Naive thymus-derived CD8-positive, alpha-beta T cell (primary cell): ENCODE measurements at regions not wholly inside any gene's neighbourhood (a gene's known extent, or its start where the extent isn't known, plus 50 kb on each side); places are given as distances from the start of the nearest gene placed in this dataset.
A peak's percentile ranks its signal among the peaks of the same experiment; 100 is the strongest.

ENCODE experiments used
- ATAC-seq, 2 donors: fragments of 150-1000 bp; cut with Tn5 transposase in 1 of 2; sonication (Bioruptor Pico), chemical (Tn5 transposase) in 1 of 2; 1 replicate in 1 of 2; 2 replicates in 1 of 2; pipeline ENCODE4 v1.10.0; 2021; ENCODE audit warnings: mild to moderate bottlenecking in 2 of 2, moderate library complexity in 2 of 2
- POLR2A ChIA-PET: fragments of 350-600 bp; sonication (Branson Sonifier 250); formaldehyde crosslinking; loops from one replicate; lab custom pipeline; 2021; ENCODE audit warnings: antibody characterized with exemption; lab: Charles Lee
- DNase-seq, 10 donors: peaks; one replicate each; pipeline versions ENCODE4 v3.0.0 to v3.0.0-alpha.2; 2020 to 2022
- H3K27ac Mint-ChIP-seq, 10 donors: one replicate each; pipeline ENCODE4 v1.8.0; 2020 to 2022; ENCODE audit warnings: mild to moderate bottlenecking in 10 of 10, mixed read lengths in 10 of 10, moderate library complexity in 4 of 10, inconsistent platforms in 1 of 10
- H3K27me3 Mint-ChIP-seq, 5 donors: one replicate each; pipeline ENCODE4 v1.8.0; 2021 to 2022; ENCODE audit warnings: mixed read lengths in 5 of 5
- H3K36me3 Mint-ChIP-seq, 3 donors: one replicate each; pipeline ENCODE4 v1.8.0; 2020 to 2022; ENCODE audit warnings: mixed read lengths in 3 of 3, mild to moderate bottlenecking in 2 of 3, inconsistent platforms in 1 of 3
- H3K4me1 Mint-ChIP-seq, 4 donors: one replicate each; pipeline ENCODE4 v1.8.0; 2021 to 2022; ENCODE audit warnings: mixed read lengths in 4 of 4
- H3K4me3 Mint-ChIP-seq, 10 donors: one replicate each; pipeline ENCODE4 v1.8.0; 2020 to 2022; ENCODE audit warnings: mild to moderate bottlenecking in 10 of 10, mixed read lengths in 10 of 10, moderate library complexity in 6 of 10, inconsistent platforms in 1 of 10
- H3K9me3 Mint-ChIP-seq, 9 donors: one replicate each; pipeline ENCODE4 v1.8.0; 2020 to 2022; ENCODE audit warnings: mixed read lengths in 9 of 9, mild to moderate bottlenecking in 3 of 9, inconsistent platforms in 1 of 9, moderate library complexity in 1 of 9

DNA sequence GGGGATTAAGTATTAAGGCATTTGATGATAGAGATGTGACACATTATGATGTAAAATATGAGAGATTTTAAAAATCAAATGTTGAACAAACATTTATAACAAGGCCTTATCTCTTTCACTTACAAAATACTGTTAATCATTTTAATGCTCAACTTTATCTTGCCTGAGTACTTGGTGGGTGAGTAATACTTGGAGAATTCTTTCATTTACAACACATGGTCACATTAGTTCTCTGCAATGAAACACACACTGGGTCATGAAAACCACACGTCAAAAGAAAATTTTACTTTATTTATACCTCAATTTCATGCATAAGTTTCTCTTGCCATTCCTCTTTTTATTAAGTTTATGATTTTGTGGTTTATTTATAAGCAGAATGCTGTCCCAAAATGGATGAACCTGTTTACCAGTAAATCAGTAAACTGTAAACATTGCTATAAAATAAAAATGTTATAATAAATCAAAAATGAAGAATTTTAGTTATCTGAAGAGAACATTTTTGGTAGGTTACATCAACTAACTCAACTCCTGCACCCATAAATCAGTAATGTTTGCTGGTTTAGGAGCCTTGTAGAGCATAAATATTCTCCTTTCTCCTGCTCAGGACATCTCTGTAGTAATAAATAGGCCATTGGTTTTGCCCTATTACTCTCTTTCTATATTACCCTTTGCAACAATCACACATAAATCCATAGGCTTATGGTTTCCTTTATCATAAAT, 233.5 kb upstream of the NLGN4Y start:
- ATAC-seq (no peak), DNase-seq (no peak)
- Mint-ChIP-seq H3K27ac (no peak overlapping the region), H3K36me3 (no peaks in the 10 kb centered on the region), H3K27me3 (no peaks in the 10 kb centered on the region), H3K9me3 (peaks cover 0 to 3% (median 0%) of the 10 kb centered on the region in 9 donors), H3K4me3 (no peak overlapping the region), H3K4me1 (no peaks in the 10 kb centered on the region)
- POLR2A ChIA-PET, result no interaction called here

DNA sequence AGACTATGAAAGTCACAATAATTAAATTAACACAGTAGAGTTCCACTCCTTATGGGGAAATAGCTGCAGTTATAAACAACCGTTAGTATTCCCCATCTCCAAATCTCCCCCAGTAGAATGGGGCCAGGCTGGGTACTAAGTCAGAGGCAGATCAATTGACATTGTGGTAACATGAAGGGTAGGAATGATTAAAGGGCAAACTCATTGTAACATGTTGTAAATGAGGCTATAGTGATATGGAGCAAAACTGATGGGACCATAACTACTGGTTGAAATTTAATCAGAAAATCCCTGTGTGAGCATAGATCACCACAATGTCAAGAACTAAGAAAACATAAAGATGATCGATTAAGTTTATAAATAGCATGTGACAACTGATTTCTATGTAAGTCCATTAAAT, 231.9 kb upstream of the NLGN4Y start:
- H3K27me3 Mint-ChIP-seq, result no peaks in the 10 kb centered on the region
- H3K4me1 Mint-ChIP-seq, result no peaks in the 10 kb centered on the region
- no peaks in the 10 kb centered on the region for H3K36me3 Mint-ChIP-seq
- DNase-seq, result no peak
- H3K9me3 Mint-ChIP-seq, result peaks cover 0 to 3% (median 0%) of the 10 kb centered on the region in 9 donors
- POLR2A ChIA-PET, result no interaction called here
- no peak for ATAC-seq
- no peak overlapping the region for H3K4me3 Mint-ChIP-seq
- no peak overlapping the region for H3K27ac Mint-ChIP-seq

DNA sequence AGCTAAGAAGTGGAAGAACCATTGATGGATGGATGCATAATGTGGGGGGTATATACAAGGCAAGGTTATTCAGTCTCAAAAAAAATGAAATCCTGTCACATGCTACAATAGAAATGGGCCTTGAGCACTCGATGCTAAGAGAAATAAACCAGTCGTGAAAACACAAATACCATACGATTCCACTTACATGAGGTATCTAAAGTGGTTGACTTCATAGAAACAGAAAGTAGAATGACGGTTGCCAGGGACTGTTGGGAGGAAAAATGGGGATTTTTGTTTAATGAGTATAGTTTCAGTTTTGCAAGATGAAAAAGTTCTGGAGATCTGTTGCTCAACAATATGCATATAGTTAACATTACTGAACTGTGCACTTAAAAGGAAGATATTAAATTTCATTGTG, 223.6 kb upstream of the NLGN4Y start:
- peak in 1 of 2 donors; percentile 36 for ATAC-seq
- Mint-ChIP-seq H3K36me3 (no peaks in the 10 kb centered on the region), H3K9me3 (no peaks in the 10 kb centered on the region)

DNA sequence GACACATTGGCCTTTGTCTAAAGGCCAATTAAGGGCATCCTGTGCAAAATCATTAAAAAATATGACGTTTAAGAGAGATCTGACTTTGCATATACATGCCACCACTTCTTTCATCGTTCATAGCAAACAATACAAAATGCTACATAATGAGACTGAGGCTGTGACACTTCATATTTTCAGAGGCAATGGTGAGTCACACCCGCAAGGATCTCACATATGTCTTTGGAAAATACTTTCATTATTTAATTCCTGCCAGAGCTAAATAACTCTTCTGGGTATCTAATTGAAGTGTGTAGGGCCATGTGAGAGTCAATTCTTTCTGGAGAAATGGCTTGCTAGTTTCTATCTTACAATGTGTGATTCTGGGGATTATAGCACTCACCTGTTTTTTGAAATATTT, 222.8 kb upstream of the NLGN4Y start:
- no peak for DNase-seq

More for the DNA sequence above, 223.6 kb upstream of the NLGN4Y start:
- Mint-ChIP-seq H3K27me3 (no peaks in the 10 kb centered on the region), H3K4me3 (peak overlapping the region in 1 of 10 donors; percentile 53), H3K4me1 (peaks cover 3 to 10% (median 5%) of the 10 kb centered on the region in 4 donors), H3K27ac (no peak overlapping the region)
- POLR2A ChIA-PET, result no interaction called here
- DNase-seq, result no peak

DNA sequence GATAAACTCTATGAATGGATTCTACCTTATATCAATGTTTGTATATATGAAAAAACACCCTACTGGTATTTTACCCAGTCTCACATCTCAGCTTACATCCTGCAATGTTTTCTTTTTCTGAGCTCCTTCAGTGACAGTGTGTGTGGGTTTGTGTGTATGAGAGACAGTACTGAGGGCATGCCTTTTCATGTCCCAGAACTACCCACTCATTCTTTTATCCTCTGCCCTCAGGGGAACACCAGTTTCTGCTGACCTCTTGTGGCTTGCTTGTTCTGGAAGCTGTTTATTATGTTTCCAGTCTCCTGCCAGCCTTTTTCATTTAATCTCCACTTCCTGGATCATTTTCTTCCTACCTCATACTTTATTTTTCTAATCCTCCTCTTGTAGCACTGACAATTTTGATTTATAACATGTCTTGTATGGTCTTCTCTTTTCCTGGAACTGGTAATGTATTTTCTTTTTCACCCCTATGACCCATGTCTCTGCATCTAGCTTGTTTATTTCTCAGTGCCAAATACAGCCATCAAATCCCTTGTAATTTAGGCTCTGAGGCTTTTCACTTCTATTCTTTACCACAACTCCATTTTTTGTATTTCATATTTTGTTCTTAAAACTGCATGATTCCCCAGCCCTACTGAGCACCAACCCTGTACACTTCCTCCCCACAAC, 195.5 kb upstream of the NLGN4Y start:
- Mint-ChIP-seq H3K36me3 (no peaks in the 10 kb centered on the region), H3K4me3 (no peak overlapping the region), H3K4me1 (peaks cover 7 to 11% (median 8%) of the 10 kb centered on the region in 4 donors), H3K27ac (peak overlapping the region in 2 of 10 donors; percentile 9 to 42), H3K9me3 (no peaks in the 10 kb centered on the region), H3K27me3 (no peaks in the 10 kb centered on the region)
- no peak for DNase-seq
- peak in 1 of 2 donors; percentile 47 for ATAC-seq
- POLR2A ChIA-PET, result no interaction called here

More for the DNA sequence above, 222.8 kb upstream of the NLGN4Y start:
- H3K27me3 Mint-ChIP-seq, result no peaks in the 10 kb centered on the region
- ATAC-seq, result no peak
- no peak overlapping the region for H3K27ac Mint-ChIP-seq
- H3K4me3 Mint-ChIP-seq, result no peak overlapping the region
- POLR2A ChIA-PET, result no interaction called here
- no peaks in the 10 kb centered on the region for H3K36me3 Mint-ChIP-seq
- H3K9me3 Mint-ChIP-seq, result no peaks in the 10 kb centered on the region
- H3K4me1 Mint-ChIP-seq, result peaks cover 3 to 10% (median 5%) of the 10 kb centered on the region in 4 donors

DNA sequence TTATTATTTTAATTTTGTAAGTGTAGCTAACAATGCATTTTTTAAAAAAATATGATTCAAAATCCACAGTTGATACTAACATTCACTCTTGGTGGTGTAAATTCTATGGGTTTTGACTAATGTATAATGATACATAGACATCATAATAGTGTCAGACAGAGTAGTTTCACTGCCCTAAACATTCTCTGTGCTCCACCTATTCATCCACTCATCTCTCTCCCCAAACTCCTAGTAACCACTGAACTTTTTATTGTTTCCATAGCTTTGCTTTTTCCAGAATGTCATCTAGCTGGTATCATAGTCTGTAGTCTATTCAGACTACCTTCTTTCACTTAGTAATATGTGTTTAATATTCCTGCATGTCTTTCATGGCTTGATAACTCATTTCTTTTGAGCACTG, 194.0 kb upstream of the NLGN4Y start:
- H3K27ac Mint-ChIP-seq, result no peak overlapping the region
- ATAC-seq (no peak), DNase-seq (no peak)
- no peaks in the 10 kb centered on the region for H3K9me3 Mint-ChIP-seq
- peaks cover 7 to 11% (median 8%) of the 10 kb centered on the region in 4 donors for H3K4me1 Mint-ChIP-seq
- H3K27me3 Mint-ChIP-seq, result no peaks in the 10 kb centered on the region
- POLR2A ChIA-PET, result no interaction called here
- H3K36me3 Mint-ChIP-seq, result no peaks in the 10 kb centered on the region
- no peak overlapping the region for H3K4me3 Mint-ChIP-seq

DNA sequence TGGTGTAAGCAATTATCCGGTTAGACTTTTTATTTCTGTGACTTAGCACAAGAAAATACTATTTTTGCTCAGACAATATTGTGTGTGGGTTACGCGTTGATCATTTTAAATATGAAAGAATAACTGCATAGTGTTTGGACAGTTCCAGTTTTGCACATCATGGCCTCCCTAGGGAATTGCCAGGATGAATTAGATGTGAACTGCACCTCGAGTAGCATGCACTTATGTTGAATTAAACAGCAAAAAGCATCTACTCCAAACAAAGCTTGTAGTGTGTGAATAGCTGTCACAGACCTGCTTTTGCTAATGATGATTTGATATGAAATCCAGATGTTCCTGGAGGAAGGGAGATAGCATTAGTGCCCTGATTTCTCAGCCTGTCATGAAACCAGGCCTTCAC, 184.8 kb upstream of the NLGN4Y start:
- H3K9me3 Mint-ChIP-seq, result peaks cover 0 to 4% (median 0%) of the 10 kb centered on the region in 9 donors
- no peaks in the 10 kb centered on the region for H3K27me3 Mint-ChIP-seq
- H3K27ac Mint-ChIP-seq, result peak overlapping the region in 2 of 10 donors; percentile 25 to 87
- H3K4me1 Mint-ChIP-seq, result peaks cover 21 to 28% (median 25%) of the 10 kb centered on the region in 4 donors
- no peaks in the 10 kb centered on the region for H3K36me3 Mint-ChIP-seq
- ATAC-seq, result no peak
- POLR2A ChIA-PET, result no interaction called here
- H3K4me3 Mint-ChIP-seq, result no peak overlapping the region
- no peak for DNase-seq

DNA sequence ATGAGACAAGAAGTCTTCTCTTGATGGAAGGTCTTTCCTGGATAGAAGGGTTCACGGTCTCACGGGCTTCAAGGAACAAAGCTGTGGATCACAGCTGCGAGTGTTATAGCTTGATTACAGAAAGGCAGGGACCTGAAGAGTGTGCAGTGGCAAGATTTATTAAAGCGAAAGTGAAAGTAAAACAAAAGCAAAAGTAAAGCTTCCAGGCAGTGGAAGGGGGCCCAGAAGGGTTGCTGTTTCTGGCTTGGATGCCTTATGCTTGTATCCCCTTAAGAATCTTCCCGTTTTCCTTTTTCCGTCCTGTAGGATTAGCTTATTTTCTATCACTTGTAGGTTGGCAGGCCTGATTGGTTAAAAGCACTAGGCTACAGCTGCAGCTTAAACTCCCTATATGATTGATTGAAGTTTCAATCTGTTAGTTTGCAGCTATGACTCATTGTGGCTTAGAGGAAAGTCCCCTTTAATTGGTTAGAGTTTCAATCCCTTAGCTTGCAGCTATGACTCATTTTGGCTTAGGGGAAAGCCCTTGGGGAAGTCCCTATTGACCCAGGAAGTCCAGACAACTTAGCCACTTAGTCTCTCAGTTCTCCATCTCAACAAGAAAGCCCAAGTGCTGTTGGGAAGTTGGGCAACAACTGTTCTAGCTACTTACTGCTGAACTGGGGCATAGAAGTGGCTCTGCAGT, 183.7 kb upstream of the NLGN4Y start:
- POLR2A ChIA-PET, result interaction anchor here (0.5 kb wide), 1 partner anchor 590 kb away, joined by 3 read pairs; no protein-coding TSS in a partner anchor

DNA sequence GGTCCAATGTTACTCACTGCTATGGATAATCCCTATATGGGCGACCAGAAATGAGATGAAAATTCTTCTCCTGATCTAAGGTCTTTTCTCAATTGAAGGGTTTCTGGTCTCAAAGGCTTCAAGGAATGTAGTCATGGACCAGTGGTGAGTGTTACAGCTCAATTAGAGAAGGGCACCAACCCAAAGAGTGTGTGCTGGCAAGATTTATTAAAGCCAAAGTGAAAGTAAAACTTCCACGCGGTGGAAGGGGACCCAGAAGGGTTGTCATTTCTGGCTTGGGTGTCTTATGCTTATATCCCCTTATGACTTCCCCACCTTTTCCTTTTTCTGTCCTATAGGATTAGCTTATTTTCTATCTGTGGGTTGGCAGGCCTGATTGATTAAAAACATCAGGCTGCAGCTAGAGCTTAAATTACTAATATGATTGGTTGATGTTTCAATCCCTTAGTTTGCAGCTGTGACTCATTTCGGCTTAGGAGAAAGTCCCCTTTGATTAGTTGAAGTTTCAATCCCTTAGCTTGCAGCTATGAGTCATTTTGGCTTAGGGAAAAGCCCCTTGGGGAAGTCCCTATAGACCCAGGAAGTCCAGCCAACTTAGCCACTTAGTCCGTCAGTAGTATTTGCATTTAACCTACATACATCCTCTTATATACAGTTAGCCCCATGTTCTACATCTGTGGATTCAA, 179.5 kb upstream of the NLGN4Y start:
- Mint-ChIP-seq H3K36me3 (no peaks in the 10 kb centered on the region), H3K27me3 (no peaks in the 10 kb centered on the region), H3K9me3 (peaks cover 0 to 4% (median 0%) of the 10 kb centered on the region in 9 donors), H3K4me1 (peaks cover 24 to 45% (median 26%) of the 10 kb centered on the region in 4 donors), H3K4me3 (peak overlapping the region in 6 of 10 donors; percentile 55 to 76 (median 67)), H3K27ac (peak overlapping the region in 5 of 10 donors; percentile 34 to 87 (median 74))
- POLR2A ChIA-PET, result no interaction called here
- ATAC-seq (peak; percentile 45 to 51), DNase-seq (no peak)

More for the DNA sequence above, 183.7 kb upstream of the NLGN4Y start:
- DNase-seq, result peak in 2 of 10 donors; percentile 5 to 57
- Mint-ChIP-seq H3K27ac (peak overlapping the region in 5 of 10 donors; percentile 25 to 88 (median 82)), H3K9me3 (peaks cover 0 to 4% (median 0%) of the 10 kb centered on the region in 9 donors), H3K27me3 (no peaks in the 10 kb centered on the region), H3K4me3 (peak overlapping the region in 6 of 10 donors; percentile 48 to 73 (median 60)), H3K4me1 (peaks cover 24 to 38% (median 28%) of the 10 kb centered on the region in 4 donors), H3K36me3 (no peaks in the 10 kb centered on the region)
- peak; percentile 69 to 70 for ATAC-seq

DNA sequence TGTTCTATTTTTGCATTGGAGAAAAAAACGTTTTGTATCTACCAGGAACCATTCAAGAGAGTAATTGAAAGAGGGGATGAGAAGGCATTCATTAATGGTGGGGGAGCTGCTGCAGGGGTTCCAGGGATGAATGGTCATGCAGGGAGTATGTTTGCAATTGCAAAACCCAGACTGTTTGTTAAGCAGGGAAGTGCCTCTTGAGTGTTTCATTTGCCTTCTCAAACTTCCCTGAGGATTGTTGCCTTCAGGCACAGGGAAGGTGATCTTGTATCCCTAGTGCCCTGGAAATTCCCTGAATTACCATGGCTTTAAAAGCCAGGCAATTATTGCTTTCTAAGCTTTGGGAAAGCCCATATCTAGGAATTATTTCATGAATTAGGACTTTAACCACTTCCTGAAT, 172.7 kb upstream of the NLGN4Y start:
- Mint-ChIP-seq H3K27me3 (peaks cover 0 to 7% (median 0%) of the 10 kb centered on the region in 5 donors), H3K27ac (no peak overlapping the region), H3K36me3 (no peaks in the 10 kb centered on the region), H3K4me3 (no peak overlapping the region), H3K4me1 (peaks cover 0 to 6% (median 1%) of the 10 kb centered on the region in 4 donors), H3K9me3 (peaks cover 0 to 11% (median 0%) of the 10 kb centered on the region in 9 donors)
- ATAC-seq (no peak), DNase-seq (no peak)
- POLR2A ChIA-PET, result no interaction called here

DNA sequence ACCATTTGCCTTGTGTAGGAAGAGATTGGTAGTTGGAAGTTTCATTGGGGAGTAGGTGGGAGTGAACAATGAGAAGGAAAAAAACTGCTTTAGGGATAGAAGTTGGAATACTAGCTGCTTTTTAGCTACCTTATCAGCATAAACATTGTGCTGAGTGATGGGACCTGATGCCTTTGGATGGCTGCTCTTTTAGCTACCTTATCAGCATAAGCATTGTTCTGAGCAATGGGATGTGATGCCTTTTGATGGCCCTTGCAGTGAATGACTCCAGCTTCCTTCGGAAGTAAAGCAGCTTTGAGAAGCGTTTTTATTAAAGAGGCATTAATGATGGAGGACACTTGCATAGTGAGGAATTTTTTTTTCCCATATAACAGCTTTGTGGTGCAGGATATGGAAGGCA, 168.2 kb upstream of the NLGN4Y start:
- POLR2A ChIA-PET, result no interaction called here
- no peaks in the 10 kb centered on the region for H3K36me3 Mint-ChIP-seq
- peaks cover 0 to 3% (median 0%) of the 10 kb centered on the region in 4 donors for H3K4me1 Mint-ChIP-seq
- no peak overlapping the region for H3K4me3 Mint-ChIP-seq
- H3K27me3 Mint-ChIP-seq, result peaks cover 2 to 29% (median 5%) of the 10 kb centered on the region in 5 donors
- peaks cover 0 to 37% (median 0%) of the 10 kb centered on the region in 9 donors for H3K9me3 Mint-ChIP-seq
- ATAC-seq (no peak), DNase-seq (no peak)
- H3K27ac Mint-ChIP-seq, result no peak overlapping the region

DNA sequence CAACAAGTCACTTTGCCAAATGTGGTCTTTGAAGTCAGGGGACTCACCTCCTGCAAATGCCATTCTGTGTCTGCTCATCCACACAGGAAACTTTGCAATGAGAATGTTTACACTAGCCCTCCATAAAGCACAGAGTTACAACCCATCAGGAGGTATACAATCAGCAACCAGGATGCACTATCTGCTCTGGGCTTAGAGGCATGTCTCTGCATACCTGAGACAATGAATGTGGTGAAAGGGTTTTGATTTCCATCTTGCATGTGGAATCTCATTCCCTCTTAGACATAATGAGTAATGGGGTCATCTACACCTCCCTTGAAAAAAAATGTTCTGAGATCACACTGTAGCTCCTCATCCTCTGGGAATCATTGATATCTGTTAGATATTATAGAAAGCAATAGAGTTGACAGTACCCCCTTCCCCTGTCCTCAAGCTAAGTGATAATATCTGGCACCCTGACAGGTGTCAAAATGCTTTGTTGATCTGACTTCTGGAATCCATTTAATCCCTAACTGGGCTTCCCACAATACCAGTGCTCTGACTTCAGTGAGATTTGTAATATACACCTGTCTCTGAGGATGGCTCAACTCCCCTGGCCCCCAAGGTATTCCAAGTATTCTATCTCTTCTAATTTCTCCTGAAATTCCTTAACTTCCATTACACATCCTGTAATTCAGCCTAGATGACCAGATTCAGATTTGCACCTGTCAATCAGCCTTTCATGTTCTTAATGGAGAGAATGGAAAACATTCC, 163.4 kb upstream of the NLGN4Y start:
- no peak for DNase-seq
- no peaks in the 10 kb centered on the region for H3K36me3 Mint-ChIP-seq
- H3K27ac Mint-ChIP-seq, result no peak overlapping the region
- peaks cover 0 to 33% (median 0%) of the 10 kb centered on the region in 9 donors for H3K9me3 Mint-ChIP-seq
- H3K4me1 Mint-ChIP-seq, result peaks cover 0 to 3% (median 0%) of the 10 kb centered on the region in 4 donors
- peaks cover 2 to 35% (median 5%) of the 10 kb centered on the region in 5 donors for H3K27me3 Mint-ChIP-seq
- no peak overlapping the region for H3K4me3 Mint-ChIP-seq
- POLR2A ChIA-PET, result no interaction called here
- no peak for ATAC-seq
